ENCODE measurements at regions not wholly inside any gene's neighbourhood (a gene's known extent, or its start where the extent isn't known, plus 50 kb on each side); places are given as distances from the start of the nearest gene placed in this dataset.

DNA sequence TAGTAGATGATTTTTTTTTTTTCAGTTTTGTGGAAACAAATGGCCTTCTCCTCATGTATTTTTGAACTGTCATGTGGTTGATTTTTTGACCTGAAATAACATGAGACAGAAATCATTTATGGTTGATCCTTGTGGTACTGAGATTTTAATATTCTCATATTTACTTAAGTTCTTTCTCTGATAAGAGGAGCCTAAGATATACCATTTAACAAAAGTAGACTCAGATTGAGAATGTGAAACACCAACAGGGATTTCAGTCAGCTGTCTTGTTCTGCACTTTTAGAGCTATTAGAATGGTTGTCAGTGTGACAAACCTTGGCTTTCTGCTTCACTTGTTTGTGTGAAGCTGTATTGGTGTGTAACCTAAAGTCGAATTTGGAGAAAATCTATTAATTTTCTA lies 575.7 kb downstream of the SPOCK3 start:
- Histone ChIP-seq H3K9ac (no peak overlapping the region), H3F3A (ENCODE audit: insufficient read depth) (no peaks in the 10 kb centered on the region), H3K4me1 (ENCODE audit: insufficient read depth) (no peaks in the 10 kb centered on the region), H3K4me3 (no peak overlapping the region), H3K9me2 (ENCODE audit: insufficient read depth) (no peaks in the 10 kb centered on the region), H3K36me3 (ENCODE audit: low read depth) (no peaks in the 10 kb centered on the region), H3K9me3 (ENCODE audit: low read depth) (no peaks in the 10 kb centered on the region), H3K27me3 (replicated peaks; ENCODE audit: insufficient read depth) (no peaks in the 10 kb centered on the region), H4K20me1 (ENCODE audit: insufficient read depth) (no peaks in the 10 kb centered on the region), H2AFZ (no peak overlapping the region), H3K79me2 (ENCODE audit: insufficient read depth) (no peaks in the 10 kb centered on the region), H3K4me2 (ENCODE audit: unreplicated experiment) (no peak overlapping the region), H3K27ac (no peak overlapping the region)
- in situ Hi-C loops (cut with MboI) = no loop called here
- DNase-seq = no peak
- TF ChIP-seq EZH2phosphoT487 (IDR thresholded peaks at IDR 0.05; ENCODE audit: insufficient read depth, low read depth) = no peak
- no peak for TF ChIP-seq EZH2 (IDR thresholded peaks at IDR 0.05; ENCODE audit: insufficient read depth, poor library complexity, severe bottlenecking)
- WGBS, 2 experiments (ENCODE audit: low coverage in 1 of 2, low lambda C conversion rate in 2 of 2, missing lambda C conversion rate in 2 of 2) = 4 to 8% methylated on average over 1 of the region's 1 CpG

- Histone ChIP-seq H3K9me2 (ENCODE audit: insufficient read depth) (no peaks in the 10 kb centered on the region), H3K4me1 (ENCODE audit: insufficient read depth) (no peaks in the 10 kb centered on the region), H3F3A (ENCODE audit: insufficient read depth) (no peaks in the 10 kb centered on the region), H3K4me2 (ENCODE audit: unreplicated experiment) (no peak overlapping the region), H4K20me1 (ENCODE audit: insufficient read depth) (no peaks in the 10 kb centered on the region), H3K9ac (no peak overlapping the region), H3K4me3 (no peak overlapping the region), H3K36me3 (ENCODE audit: low read depth) (no peaks in the 10 kb centered on the region), H3K9me3 (ENCODE audit: low read depth) (no peaks in the 10 kb centered on the region), H3K27ac (no peak overlapping the region), H3K27me3 (replicated peaks; ENCODE audit: insufficient read depth) (no peaks in the 10 kb centered on the region), H3K79me2 (ENCODE audit: insufficient read depth) (no peaks in the 10 kb centered on the region), H2AFZ (no peak overlapping the region)
- DNase-seq = no peak
- 10 to 15% methylated on average over 3 of the region's 3 CpGs for WGBS, 2 experiments (ENCODE audit: low coverage in 1 of 2, low lambda C conversion rate in 2 of 2, missing lambda C conversion rate in 2 of 2)
- in situ Hi-C loops (cut with MboI) = no loop called here
- TF ChIP-seq EZH2 (IDR thresholded peaks at IDR 0.05; ENCODE audit: insufficient read depth, poor library complexity, severe bottlenecking) (no peak), EZH2phosphoT487 (IDR thresholded peaks at IDR 0.05; ENCODE audit: insufficient read depth, low read depth) (no peak)
Observed at GRCh38 chr4:166662266-166662843, 571.9 kb downstream of the SPOCK3 start.

DNA sequence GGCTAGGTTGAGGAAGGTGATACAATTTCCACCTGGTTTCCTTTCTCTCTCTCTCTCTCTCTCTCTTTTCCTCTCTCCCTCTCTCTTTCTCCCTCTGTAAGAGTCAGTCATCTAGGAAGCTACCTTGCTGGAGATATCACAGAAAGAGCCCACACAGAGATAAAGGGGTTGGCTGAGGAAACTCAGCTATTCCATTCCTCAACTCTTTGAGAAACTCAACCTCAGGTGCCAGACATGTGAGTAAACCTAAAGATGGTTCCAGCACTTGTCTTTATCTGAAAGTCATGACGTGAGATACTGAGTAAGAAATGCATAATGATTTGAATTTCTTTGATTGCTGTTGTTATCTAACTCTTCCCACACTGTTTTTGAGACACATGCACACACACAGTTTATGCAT lies 564.0 kb downstream of the SPOCK3 start:
- no peak for TF ChIP-seq EZH2phosphoT487 (IDR thresholded peaks at IDR 0.05; ENCODE audit: insufficient read depth, low read depth)
- TF ChIP-seq EZH2 (IDR thresholded peaks at IDR 0.05; ENCODE audit: insufficient read depth, poor library complexity, severe bottlenecking) = no peak
- Histone ChIP-seq H3K79me2 (ENCODE audit: insufficient read depth) (no peaks in the 10 kb centered on the region), H4K20me1 (ENCODE audit: insufficient read depth) (no peaks in the 10 kb centered on the region), H3K9me3 (ENCODE audit: low read depth) (no peaks in the 10 kb centered on the region), H3K27ac (no peak overlapping the region), H3K36me3 (ENCODE audit: low read depth) (no peaks in the 10 kb centered on the region), H3K4me3 (no peak overlapping the region), H3K4me2 (ENCODE audit: unreplicated experiment) (no peak overlapping the region), H2AFZ (no peak overlapping the region), H3K9ac (no peak overlapping the region), H3F3A (ENCODE audit: insufficient read depth) (no peaks in the 10 kb centered on the region), H3K27me3 (replicated peaks; ENCODE audit: insufficient read depth) (no peaks in the 10 kb centered on the region), H3K4me1 (ENCODE audit: insufficient read depth) (no peaks in the 10 kb centered on the region), H3K9me2 (ENCODE audit: insufficient read depth) (no peaks in the 10 kb centered on the region)
- WGBS, 2 experiments (ENCODE audit: low coverage in 1 of 2, low lambda C conversion rate in 2 of 2, missing lambda C conversion rate in 2 of 2) = 5% methylated on average over 1 of the region's 1 CpG
- DNase-seq = no peak
- in situ Hi-C loops (cut with MboI) = no loop called here

- H3K4me3 ChIP-seq = no peak overlapping the region
- no peaks in the 10 kb centered on the region for H4K20me1 ChIP-seq (ENCODE audit: insufficient read depth)
- H3K9me2 ChIP-seq (ENCODE audit: insufficient read depth) = no peaks in the 10 kb centered on the region
- no peak for DNase-seq
- H3K4me2 ChIP-seq (ENCODE audit: unreplicated experiment) = no peak overlapping the region
- H3K4me1 ChIP-seq (ENCODE audit: insufficient read depth) = no peaks in the 10 kb centered on the region
- TF ChIP-seq EZH2phosphoT487 (IDR thresholded peaks at IDR 0.05; ENCODE audit: insufficient read depth, low read depth) (no peak), EZH2 (IDR thresholded peaks at IDR 0.05; ENCODE audit: insufficient read depth, poor library complexity, severe bottlenecking) (no peak)
- H3K79me2 ChIP-seq (ENCODE audit: insufficient read depth) = no peaks in the 10 kb centered on the region
- 23 to 30% methylated on average over 1 of the region's 1 CpG for WGBS, 2 experiments (ENCODE audit: low coverage in 1 of 2, low lambda C conversion rate in 2 of 2, missing lambda C conversion rate in 2 of 2)
- no peaks in the 10 kb centered on the region for H3F3A ChIP-seq (ENCODE audit: insufficient read depth)
- H2AFZ ChIP-seq = no peak overlapping the region
- H3K9me3 ChIP-seq (ENCODE audit: low read depth) = no peaks in the 10 kb centered on the region
- in situ Hi-C loops (cut with MboI) = no loop called here
- no peaks in the 10 kb centered on the region for H3K36me3 ChIP-seq (ENCODE audit: low read depth)
- H3K27ac ChIP-seq = no peak overlapping the region
- no peak overlapping the region for H3K9ac ChIP-seq
- H3K27me3 ChIP-seq (replicated peaks; ENCODE audit: insufficient read depth) = no peaks in the 10 kb centered on the region
Observed at GRCh38 chr4:166673911-166674310, 560.4 kb downstream of the SPOCK3 start.

- no peak overlapping the region for H3K4me3 ChIP-seq
- no peaks in the 10 kb centered on the region for H3K27me3 ChIP-seq (replicated peaks; ENCODE audit: insufficient read depth)
- no peak overlapping the region for H3K4me2 ChIP-seq (ENCODE audit: unreplicated experiment)
- H3K9me2 ChIP-seq (ENCODE audit: insufficient read depth) = no peaks in the 10 kb centered on the region
- no peaks in the 10 kb centered on the region for H3K9me3 ChIP-seq (ENCODE audit: low read depth)
- 24 to 25% methylated on average over 4 of the region's 4 CpGs for WGBS, 2 experiments (ENCODE audit: low coverage in 1 of 2, low lambda C conversion rate in 2 of 2, missing lambda C conversion rate in 2 of 2)
- no peak for TF ChIP-seq EZH2phosphoT487 (IDR thresholded peaks at IDR 0.05; ENCODE audit: insufficient read depth, low read depth)
- TF ChIP-seq EZH2 (IDR thresholded peaks at IDR 0.05; ENCODE audit: insufficient read depth, poor library complexity, severe bottlenecking) = no peak
- in situ Hi-C loops (cut with MboI) = no loop called here
- H3K79me2 ChIP-seq (ENCODE audit: insufficient read depth) = no peaks in the 10 kb centered on the region
- no peaks in the 10 kb centered on the region for H3K4me1 ChIP-seq (ENCODE audit: insufficient read depth)
- no peaks in the 10 kb centered on the region for H3K36me3 ChIP-seq (ENCODE audit: low read depth)
- DNase-seq = peak; percentile 1
- H4K20me1 ChIP-seq (ENCODE audit: insufficient read depth) = no peaks in the 10 kb centered on the region
- no peak overlapping the region for H2AFZ ChIP-seq
- no peak overlapping the region for H3K27ac ChIP-seq
- no peaks in the 10 kb centered on the region for H3F3A ChIP-seq (ENCODE audit: insufficient read depth)
- no peak overlapping the region for H3K9ac ChIP-seq
Observed at GRCh38 chr4:166675411-166675810, 558.9 kb downstream of the SPOCK3 start.

All from GM23248 (cell line).